NCI-H345 treated with DMSO at 0.1 percent for 48 hours (cell line): ENCODE measurements at regions not wholly inside any gene's neighbourhood (a gene's known extent, or its start where the extent isn't known, plus 50 kb on each side); places are given as distances from the start of the nearest gene placed in this dataset.

Experiments
- DNase-seq: peaks from one replicate; lab custom pipeline; 2025; ENCODE audit not compliant: unreplicated experiment; lab: John Stamatoyannopoulos, UW

DNA sequence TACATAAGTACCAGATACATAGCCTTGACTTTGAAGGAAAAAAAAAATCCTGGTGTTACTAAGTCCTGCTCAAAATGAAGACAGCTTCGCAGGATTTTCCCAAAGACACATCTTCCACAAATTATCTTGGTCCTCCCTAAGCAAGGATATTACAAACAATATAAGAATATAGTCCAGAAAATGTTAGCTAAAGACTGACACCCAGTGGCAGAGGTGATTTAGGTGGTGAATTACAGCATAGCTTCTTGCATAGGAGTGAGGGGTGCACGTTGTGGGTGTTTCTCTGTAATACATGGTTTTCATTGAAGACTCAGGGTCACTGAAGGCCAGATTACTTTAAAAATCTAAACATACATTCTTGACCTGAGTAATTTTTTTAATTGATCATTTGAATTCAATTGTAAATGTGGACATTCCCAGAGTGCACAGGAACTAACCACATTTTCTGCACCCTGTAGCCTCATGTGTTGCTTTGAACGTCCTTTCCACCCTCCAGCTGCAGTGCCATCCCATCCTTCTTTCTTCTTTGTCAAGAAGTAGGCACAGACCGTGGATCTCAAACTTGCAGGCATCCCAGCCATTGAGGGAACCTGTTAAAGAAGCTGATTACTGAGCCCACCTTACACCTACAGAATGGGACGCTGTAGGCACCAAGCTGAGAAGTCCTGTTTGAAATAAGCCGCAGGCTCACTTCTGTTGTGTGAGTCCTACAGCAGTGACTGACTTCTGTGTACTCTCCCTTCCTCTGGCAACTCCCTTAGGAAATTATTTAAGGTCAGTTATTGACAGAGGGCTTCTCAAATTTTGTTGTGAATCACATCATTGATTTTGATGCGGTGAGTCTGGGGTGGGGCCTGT is 102.6 kb downstream of the PERP start:
- DNase-seq, result peak; percentile 69

DNA sequence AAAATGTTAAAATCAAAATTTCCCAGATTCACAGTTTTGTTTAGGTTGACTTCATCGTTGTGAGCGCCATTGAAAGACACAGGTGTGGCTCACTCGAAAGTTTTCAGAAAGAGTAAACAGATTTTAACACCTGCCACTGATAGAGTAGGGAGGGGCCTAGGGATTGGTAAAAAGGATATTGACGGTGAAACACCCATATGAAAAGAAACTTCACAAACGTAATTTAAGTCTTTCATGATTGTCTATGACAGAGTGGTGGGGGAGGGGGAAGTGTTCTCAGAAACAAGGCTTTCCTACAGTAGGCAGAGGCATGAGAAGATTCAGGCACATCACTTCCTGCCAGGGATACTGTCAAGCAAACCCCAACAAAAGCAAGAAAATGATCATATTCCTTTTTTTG is 101.4 kb downstream of the PERP start:
- DNase-seq, result peak; percentile 47

DNA sequence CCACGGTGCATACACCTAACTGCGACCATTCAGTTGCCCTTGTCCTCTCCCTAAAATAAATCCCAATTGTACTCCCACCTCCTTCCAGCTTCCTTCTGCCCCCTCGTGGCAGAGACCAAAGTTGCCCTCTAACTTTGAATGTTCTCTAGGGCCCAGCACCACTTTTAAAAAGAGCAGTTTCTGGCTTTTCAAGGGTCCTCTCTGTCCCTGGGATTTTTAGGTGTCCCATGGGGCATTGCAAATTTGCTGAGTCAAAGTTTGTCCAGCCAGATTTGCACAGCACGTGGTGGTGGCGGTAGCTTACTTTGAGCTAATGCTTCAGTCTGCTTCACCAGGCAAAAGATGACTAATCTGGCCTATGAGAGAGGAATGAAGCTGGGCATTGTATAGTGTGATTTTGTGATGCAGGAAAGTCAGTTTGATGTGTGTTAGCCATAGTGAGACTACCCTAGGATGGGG is 100.2 kb downstream of the PERP start:
- peak; percentile 23 for DNase-seq

DNA sequence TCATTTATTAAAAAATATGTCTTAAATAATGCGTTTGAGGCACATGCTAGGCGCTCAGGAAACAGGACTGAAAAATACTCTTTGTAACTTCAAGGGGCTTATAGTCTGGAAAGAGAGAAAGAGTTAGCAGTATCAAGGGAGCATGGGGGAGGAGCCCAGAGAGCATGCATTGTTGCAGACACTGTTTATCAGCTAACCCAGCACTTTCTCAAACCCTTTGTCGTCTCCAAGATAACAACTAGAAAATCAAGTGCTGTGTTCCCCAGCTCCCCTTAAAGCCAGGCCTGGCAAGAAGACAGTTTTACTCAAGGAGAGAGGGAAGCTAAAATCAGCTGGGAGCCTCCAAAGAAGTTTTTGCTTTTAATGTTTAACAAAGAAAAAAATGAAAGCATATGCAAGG is 98.4 kb downstream of the PERP start:
- DNase-seq, result no peak

DNA sequence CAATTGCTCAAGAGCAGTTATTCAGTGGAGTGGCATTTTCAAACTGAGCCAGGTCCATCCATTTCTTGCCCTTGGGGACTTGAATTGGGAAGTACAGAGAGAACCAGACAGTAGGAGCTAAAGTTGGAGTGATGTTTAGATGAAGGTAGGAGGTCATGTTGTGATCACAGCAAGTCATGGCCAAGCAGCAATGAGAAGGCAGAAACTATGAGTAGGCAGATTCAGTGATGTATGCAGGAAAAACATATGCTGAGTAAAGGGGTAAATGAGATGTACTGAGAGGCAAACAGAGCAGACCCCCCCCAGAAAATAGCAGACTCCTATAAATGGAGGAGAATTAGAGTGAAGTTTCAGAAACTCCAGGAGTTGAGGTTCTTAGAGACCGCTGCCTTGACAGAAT is 95.8 kb downstream of the PERP start:
- DNase-seq, result no peak

DNA sequence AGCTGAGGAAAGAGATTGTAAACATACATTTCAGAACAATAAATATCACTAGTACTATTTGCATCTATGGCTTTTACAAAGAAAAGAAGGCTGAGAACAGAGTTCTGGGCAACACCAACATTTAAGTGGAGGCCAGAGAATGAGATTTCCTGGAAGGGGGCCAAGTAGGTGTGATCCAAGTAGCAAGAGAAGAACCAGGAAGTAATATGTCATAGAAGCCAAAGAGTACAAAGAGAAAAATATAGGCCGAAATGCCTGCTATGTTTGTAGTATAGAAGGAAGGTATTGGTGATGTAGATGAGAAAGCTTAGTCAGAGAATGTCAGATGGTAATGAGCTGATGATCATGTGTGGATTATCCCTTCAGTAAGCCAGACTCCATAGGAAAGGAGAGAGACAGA is 94.5 kb downstream of the PERP start:
- peak; percentile 5 for DNase-seq

DNA sequence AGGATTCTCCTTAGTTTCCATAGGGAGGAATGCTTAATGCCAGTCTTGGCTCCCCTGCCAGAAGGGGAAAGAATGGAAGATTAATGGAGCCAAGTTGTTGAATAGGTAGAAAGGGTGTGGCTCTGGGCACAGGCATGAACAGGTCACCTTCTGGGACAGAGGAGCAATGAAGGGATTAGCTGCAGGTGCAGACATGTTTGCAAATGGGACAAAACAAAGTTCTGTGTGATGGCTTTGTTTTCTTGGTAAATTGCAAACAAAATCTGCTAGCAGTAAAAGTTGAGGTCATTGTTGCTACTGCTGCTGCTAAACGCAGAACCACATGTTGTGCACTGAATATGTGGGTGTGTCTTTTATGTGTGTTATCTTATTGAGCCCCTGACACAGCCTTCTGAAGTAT is 93.3 kb downstream of the PERP start:
- peak; percentile 18 for DNase-seq

DNA sequence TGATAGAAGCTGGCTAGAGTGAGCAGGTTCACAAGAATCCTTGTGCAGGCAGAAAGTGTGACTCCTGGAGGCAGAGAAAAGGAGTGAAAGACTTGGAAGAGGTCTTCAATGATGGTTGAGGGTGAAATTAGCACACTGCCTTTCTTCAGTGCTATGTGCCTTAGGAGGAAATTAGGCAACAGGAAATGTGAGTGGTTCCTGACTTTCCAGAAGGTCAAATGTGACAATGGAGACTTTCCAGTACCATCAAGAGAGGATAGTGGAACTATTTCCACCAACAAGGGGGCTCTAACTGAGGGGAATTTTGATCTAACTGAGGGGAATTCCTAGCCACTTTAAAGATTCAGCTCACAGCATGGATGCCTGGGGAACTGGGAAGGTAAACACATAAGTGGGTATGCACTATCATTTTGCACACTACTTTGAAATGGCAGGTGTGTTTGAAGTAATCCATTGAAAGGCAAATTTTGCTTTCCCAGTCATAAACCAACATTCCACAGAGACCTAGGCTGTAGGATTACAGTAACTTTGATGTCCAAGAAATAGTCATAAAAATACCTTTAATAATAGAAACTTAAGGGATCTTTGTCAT is 90.0 kb downstream of the PERP start:
- peak; percentile 7 for DNase-seq

DNA sequence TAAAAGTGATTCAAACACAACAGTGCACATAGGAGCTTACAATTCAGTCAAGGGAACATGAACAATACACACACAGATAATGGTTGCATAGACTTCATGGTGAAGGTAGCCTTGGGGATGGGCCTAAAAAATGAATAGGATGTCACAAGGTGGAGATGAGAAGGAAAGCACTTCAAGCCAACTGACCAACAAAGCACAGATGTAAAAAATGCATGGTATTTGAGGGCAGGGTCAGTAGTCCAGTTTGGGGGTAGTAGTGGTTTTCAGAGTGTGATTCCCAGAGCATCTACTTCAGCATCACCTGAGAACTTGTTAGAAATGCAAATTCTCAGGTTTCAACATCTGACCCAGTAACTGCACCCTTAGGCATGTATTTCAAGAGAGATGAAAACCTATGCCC is 88.9 kb downstream of the PERP start:
- DNase-seq, result no peak

DNA sequence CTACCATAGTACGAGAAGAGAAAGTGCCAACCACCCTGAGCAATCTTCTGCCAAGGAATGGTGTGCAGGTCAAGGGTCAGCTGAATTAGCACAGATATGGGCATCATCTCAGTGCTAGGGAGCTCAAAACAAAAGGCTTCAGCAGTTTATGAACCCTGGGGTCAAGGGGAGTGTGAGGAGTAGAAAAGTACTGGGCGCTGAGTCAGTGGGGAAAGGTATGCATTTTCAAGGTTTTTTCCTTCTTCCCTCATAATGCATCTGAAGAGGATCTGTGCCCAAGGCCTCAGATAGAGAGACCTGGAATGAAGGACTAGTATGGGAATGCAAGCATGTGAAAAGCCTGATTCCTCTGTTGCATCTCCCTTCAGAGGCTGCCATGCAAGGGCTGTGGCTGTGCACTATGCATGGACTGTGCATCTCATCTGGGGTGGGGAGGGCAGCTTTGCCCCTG is 81.7 kb downstream of the PERP start:
- no peak for DNase-seq

DNA sequence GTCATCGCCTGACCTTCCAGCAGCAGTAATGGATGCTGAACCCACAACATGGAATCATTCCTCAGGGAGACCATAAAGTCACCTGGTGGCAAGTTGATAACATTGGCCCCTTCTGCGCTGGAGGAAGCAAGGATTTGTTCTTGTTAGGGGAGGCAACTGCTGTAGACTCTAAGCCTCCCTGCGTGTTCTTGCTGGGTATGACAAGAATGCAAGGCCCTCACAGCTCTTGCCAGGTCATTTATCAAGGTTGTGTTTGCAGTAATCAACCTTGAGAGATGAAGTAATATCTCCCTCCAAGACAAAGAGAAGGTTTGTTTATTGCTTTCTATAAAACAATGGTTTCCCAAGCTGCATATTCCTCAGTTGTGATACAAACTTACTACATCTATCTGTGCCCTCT is 80.9 kb downstream of the PERP start:
- DNase-seq, result no peak

DNA sequence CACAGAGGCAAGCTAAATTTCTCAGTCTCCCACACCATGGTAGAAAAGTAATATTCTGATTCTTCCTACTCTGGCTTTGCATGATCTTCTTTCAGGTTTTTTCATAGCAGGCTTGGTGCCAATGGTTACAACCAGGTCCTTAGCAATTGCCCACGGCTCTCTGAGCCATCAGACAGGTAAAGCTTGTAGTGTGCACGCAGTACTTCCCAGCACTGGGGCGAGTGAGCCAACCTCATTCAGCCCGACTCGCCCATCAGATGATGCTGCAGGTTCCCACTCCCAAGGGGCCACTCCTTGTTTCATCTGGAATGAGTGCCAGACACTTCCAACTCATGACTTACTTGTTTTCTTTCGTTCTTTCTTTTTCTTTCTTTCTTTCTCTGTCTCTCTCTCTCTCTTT is 78.3 kb downstream of the PERP start:
- peak; percentile 14 for DNase-seq

DNA sequence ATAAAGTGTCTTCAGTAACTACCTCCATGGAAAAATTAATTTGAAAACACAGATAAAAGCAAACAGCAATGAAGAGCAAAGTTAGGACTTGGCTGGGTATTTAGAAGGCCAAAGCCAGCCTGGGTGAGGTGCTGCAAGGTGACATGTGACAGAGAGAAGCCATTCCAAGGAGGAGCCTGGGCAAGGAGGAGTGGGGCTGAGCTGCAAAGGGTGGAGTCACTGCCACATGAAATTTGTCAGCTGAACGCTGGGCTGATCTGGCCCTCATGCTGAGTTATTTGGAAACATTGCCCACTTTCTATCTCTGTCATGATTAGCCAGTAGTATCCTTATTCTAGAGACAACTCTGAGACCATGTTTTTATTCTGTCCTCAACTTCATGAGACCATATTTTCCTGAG is 76.3 kb downstream of the PERP start:
- DNase-seq, result no peak

DNA sequence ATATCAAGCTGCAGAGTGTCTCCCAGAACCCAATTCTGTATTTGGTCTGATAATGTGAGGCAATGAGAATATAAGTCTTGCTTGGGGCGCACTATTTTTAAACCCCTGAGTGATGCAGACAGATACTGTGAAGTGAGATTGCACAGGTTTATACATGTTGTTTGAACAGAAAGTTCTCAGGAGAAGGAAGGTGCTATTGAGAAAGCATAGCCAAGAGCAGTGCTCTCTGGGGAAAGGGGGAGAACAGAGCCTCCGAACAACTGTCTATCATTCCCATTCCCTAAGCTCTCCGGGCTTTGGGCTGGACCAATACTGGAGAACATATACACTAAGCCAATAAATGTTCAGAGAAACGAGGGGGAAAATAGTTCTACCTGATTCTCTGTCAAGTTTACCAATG is 75.8 kb downstream of the PERP start:
- DNase-seq, result no peak

DNA sequence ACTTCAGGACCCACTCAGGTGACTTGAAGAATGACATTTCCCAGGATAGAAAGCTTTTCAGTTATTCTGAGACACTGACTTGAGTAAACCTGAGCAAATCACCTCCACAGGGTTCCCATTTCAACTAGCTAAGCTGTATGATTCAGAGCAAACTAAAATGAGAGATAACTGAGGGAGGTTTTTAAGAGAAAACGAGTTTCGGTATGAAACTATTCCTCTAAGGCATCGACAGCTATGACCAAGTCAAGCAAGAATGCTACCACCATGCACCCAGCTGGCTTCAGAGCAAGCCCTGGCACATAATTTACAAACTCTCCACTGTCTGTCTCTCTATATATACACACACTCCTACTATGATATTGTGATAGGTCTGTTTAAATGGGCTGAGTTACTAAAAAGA is 75.4 kb downstream of the PERP start:
- no peak for DNase-seq

DNA sequence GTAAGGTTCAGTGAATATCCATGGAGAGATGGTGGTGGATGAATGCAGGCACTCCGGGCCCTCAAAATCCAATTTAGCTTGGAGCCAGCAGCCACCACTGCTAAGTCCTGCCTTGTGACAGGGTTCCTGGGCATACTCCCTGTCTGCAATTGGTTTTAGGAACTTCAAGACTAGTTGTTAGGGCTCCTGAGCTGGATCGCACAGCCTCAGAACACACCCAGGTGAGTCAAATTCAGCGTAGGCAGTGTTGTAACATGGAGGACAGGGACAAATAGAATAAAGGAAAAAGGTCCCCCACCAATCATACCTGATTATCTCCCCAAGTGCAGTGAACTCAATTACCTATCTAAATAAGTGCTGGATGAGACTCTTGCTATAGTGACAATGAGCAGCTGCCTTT is 74.6 kb downstream of the PERP start:
- no peak for DNase-seq

DNA sequence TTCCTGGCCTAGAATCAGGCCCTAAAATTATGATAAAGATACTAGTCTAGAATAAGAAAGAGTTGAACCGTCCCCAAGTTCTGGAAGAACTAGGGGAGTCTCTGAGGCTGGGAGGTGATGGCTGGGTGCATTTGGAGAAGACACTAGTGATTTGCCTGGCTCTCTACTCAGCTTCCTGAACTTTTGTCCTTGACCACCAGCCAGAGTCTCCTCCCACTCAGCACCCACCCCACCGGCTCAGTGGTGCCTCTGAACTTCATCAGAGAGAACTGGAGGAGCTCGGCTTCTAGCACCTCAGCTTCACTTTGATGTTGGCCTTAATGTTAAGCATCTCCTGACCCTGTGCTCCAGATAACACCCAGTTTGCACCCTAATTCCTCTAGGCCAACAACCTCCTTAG is 73.0 kb downstream of the PERP start:
- no peak for DNase-seq

DNA sequence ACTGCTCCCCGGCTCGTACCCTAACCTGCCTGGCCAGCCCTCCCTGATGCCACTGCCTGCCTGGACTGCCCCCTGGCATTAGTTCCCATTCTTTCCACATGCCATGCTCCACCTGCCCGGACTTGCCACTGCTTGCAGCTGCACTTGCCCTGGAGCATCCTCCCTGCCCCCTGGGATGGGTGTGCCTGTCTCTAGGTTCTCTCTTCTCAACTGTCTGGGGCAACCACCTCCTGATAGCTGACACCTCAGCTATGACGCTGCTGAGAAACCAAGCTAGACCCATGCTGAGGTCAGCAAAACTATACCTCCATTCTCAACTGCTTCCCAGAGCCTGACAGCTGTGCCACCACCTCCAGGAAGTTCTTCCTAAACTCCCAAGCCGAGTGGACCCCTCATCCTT is 72.1 kb downstream of the PERP start:
- DNase-seq, result peak; percentile 51

DNA sequence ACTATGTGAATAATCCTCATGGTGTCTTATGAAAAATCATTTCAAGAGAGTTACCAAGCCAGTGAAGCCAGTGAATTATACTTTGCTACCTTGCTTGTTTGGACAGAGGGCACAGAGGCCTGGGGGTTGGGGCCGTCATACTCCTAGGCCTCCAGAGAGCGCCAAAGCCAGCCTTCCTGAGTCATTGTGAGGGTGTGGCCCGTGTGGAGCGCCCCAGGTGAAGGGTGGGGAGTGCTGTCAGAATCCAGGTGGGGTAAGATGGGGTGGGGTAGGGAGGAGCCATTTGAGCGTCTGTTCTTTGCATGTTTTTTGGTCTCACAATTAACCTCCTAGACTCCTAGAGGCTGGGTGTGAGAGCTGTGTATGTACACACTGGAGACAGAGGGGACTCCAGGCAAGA is 71.1 kb downstream of the PERP start:
- DNase-seq, result no peak

DNA sequence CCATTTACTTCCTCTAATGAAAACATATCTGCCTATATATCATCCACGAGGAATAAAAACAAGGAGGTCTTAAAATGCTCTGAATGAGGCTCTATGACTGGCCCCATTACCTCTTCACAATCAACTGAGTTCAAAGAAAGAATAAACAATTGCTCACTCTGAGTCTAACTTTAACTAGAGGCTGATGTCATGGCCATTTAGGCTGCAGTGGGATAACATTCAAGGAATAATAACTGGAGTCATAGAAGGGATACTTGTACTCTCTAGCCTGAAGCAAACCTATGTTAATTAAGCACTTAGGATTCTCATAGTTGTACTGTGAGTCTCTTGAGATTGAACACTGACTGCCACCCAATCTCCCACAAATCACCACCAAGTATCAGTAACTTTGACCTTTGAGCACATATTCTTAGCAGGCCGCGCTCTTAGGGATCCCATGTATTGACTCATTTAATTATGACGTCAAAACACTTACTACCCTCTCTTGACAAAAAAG is 70.2 kb downstream of the PERP start:
- DNase-seq, result peak; percentile 42

DNA sequence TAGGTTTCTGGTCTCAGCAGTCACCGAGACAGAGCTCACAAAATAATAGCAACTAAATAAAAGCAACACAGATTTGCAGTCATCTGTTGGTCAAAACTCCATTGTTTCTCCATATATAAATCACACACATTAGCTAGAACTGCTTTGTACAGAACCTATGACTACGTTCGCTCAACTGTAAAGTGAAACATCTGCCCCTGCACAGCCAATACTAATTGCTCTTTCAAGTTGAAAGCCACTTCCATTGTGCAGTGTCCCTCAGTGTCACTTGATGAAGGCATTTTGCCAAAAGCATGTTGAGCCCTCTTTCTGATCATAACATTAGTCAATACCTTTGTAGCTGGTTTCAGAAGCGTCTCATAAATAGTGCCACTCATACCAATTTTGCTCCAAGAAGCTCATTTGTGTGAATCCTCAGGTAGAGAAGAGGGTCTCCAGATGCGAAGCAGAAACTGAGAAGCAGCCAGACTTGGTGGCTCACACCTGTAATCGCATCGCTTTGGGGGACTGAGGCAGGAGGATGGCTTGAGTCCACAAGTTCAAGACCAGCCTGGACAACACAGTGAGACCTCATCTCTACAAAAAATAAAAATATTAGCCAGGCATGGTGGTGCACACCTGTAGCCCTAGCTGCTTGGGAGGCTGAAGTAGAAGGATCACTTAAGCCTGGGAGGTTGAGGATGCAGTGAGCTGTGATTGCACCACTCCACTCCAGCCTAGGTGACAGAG is 68.9 kb downstream of the PERP start:
- DNase-seq, result peak; percentile 94
